GM12878 (cell line): ENCODE measurements at regions not wholly inside any gene's neighbourhood (a gene's known extent, or its start where the extent isn't known, plus 50 kb on each side); places are given as distances from the start of the nearest gene placed in this dataset.

Experiments used
- ATAC-seq: fragments of 200-7000 bp; cut with Tn5 transposase; 3 replicates; pipeline ENCODE4 v1.9.1; 2020; ENCODE audit warnings: mild to moderate bottlenecking, moderate library complexity
- BruUV-seq: library from RNA; stranded (reverse); fragments of 400-500 nt; replicated peaks from 2 replicates; lab custom pipeline; 2021; lab: Mats Ljungman, UMichigan
- CTCF ChIA-PET: fragments of 300-600 bp; sonication (Branson Sonifier 250); formaldehyde crosslinking; extraction: SDS; loops from one replicate; lab custom pipeline; 2021; ENCODE audit warnings: inconsistent platforms; lab: Yijun Ruan, JAX
- POLR2A ChIA-PET: fragments of 350-600 bp; formaldehyde crosslinking; extraction: SDS; loops from one replicate; lab custom pipeline; 2021; ENCODE audit warnings: inconsistent platforms; lab: Charles Lee
- RAD21 ChIA-PET: fragments of 300-600 bp; sonication (Branson Sonifier 250); formaldehyde crosslinking; loops from one replicate; lab custom pipeline; 2023; ENCODE audit warnings: antibody characterized with exemption; ENCODE audit not compliant: unreplicated experiment; lab: Charles Lee
- SMC1A ChIA-PET: fragments of 300-600 bp; sonication (Branson Sonifier 250); formaldehyde crosslinking; loops from one replicate; lab custom pipeline; 2023; ENCODE audit not compliant: unreplicated experiment, uncharacterized antibody; lab: Charles Lee
- DNase-seq: peaks from one replicate; pipeline ENCODE4 v3.0.0-alpha.2; 2011; ENCODE audit warnings: low read depth, low spot score
- FAIRE-seq: peaks from 3 replicates; lab custom pipeline; 2011; peaks lifted over from hg19 to GRCh38; lab: Jason Lieb, UNC
- H2AFZ ChIP-seq: 2 replicates; pipeline ENCODE4 v1.6.0; 2011; ENCODE audit warnings: low read depth, low read length, control low read depth; ENCODE audit not compliant: control insufficient read depth
- H3K27ac ChIP-seq: 2 replicates; pipeline ENCODE4 v1.5.1; 2011; ENCODE audit warnings: control low read depth; ENCODE audit not compliant: control insufficient read depth, insufficient read depth
- H3K27me3 ChIP-seq, 2 experiments: replicated peaks in 1 of 2; 2 replicates each; pipeline versions ENCODE4 v1.6.0 to v1.6.1; 2011; ENCODE audit warnings: low read length in 1 of 2; ENCODE audit not compliant: control insufficient read depth in 2 of 2, insufficient read depth in 2 of 2
- H3K36me3 ChIP-seq, 2 experiments: 2 replicates each; pipeline ENCODE4 v1.5.1; 2011; ENCODE audit warnings: low read length in 1 of 2; ENCODE audit not compliant: control insufficient read depth in 2 of 2, insufficient read depth in 2 of 2
- H3K4me1 ChIP-seq: 2 replicates; pipeline ENCODE4 v1.6.1; 2011; ENCODE audit warnings: mild to moderate bottlenecking, low read length, moderate library complexity, mixed read lengths; ENCODE audit not compliant: control insufficient read depth, insufficient read depth
- H3K4me2 ChIP-seq: 2 replicates; pipeline ENCODE4 v1.6.0; 2011; ENCODE audit warnings: control low read depth; ENCODE audit not compliant: control insufficient read depth, insufficient read depth
- H3K4me3 ChIP-seq: fragments of 200-600 bp; sonication (generic); 2 replicates; pipeline ENCODE4 v1.5.1; 2016
- H3K79me2 ChIP-seq: 2 replicates; pipeline ENCODE4 v1.6.0; 2011; ENCODE audit warnings: low read length; ENCODE audit not compliant: control insufficient read depth, insufficient read depth
- H3K9ac ChIP-seq: 2 replicates; pipeline ENCODE4 v1.8.0; 2011; ENCODE audit warnings: low read length, control low read depth, mixed read lengths; ENCODE audit not compliant: control insufficient read depth, insufficient read depth
- H3K9me3 ChIP-seq: replicated peaks from 3 replicates; pipeline ENCODE4 v1.5.1; 2011; ENCODE audit warnings: mild to moderate bottlenecking, low read length; ENCODE audit not compliant: control insufficient read depth, insufficient read depth
- H4K20me1 ChIP-seq: 2 replicates; pipeline ENCODE4 v1.6.0; 2011; ENCODE audit not compliant: control insufficient read depth, insufficient read depth
- BCL11A ChIP-seq: IDR thresholded peaks from 2 replicates; pipeline ENCODE4 v1.6.1; 2011; ENCODE audit warnings: low read depth, low read length
- NFIC ChIP-seq: IDR thresholded peaks from 2 replicates; pipeline ENCODE4 v1.6.1; 2012; ENCODE audit warnings: low read depth, mild to moderate bottlenecking, inconsistent platforms, low read length, moderate library complexity
- PML ChIP-seq: IDR thresholded peaks from 2 replicates; pipeline ENCODE4 v1.6.1; 2012; ENCODE audit warnings: low read length, inconsistent platforms
- POLR2AphosphoS5 ChIP-seq: IDR thresholded peaks from 2 replicates; pipeline ENCODE4 v1.6.1; 2011; ENCODE audit warnings: mild to moderate bottlenecking, low read length, inconsistent platforms
- POU2F2 ChIP-seq: IDR thresholded peaks from 3 replicates; pipeline ENCODE4 v1.6.1; 2011; ENCODE audit warnings: low read depth, mild to moderate bottlenecking, low read length, borderline replicate concordance
- RFX5 ChIP-seq: IDR thresholded peaks from 2 replicates; pipeline ENCODE4 v1.6.1; 2011; ENCODE audit warnings: low read depth, low read length, improper control_type of control experiment
- TAF1 ChIP-seq: IDR thresholded peaks from 2 replicates; pipeline ENCODE4 v1.6.1; 2011; ENCODE audit warnings: mild to moderate bottlenecking, low read depth, low read length, borderline replicate concordance
- ZBED1 ChIP-seq: IDR thresholded peaks from 2 replicates; pipeline ENCODE4 v1.6.1; 2016; ENCODE audit warnings: borderline replicate concordance
- ZNF592 ChIP-seq: fragments of 450-650 bp; IDR thresholded peaks from 2 replicates; pipeline ENCODE4 v1.6.1; 2017; ENCODE audit warnings: mild to moderate bottlenecking, moderate library complexity
- WGBS: methylation state at CpG from one replicate; pipeline ENCODE4 v1.1.6; 2016; ENCODE audit warnings: low lambda C conversion rate; ENCODE audit not compliant: insufficient replicate concordance, insufficient coverage; ENCODE audit errors: missing lambda C conversion rate; 5-methylcytosine and 5-hydroxymethylcytosine counted together
- in situ Hi-C: fragments of 300-500 bp; cut with MboI; formaldehyde crosslinking; loops from 9 replicates; pipeline ENCODE4 v1.14.3; 2018; ENCODE audit warnings: mixed read lengths
- intact Hi-C: fragments of 100-400 bp; cut with micrococcal nuclease; formaldehyde crosslinking; loops from one replicate; pipeline ENCODE4 v1.14.2; 2022; ENCODE audit not compliant: unreplicated experiment

DNA sequence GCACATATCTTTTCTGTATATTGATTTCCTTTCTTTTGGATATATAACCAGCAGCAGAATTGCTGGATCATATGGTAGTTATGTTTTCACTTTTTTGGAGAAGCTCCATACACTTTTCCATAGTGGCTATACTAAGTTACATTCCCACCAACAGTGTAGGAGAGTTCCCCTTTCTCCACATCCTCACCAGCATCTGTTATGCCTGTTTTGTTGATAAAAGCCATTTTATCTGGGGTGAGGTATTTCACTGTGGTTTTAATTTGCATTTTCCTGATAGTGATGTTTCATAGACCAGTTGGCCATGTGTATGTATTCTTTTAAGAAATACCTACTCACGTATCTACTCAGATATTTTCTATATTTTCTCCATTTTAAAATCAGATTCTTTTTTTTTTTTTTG is 419.3 kb upstream of the FAT3 start:
- RAD21 ChIA-PET, result no interaction called here
- H2AFZ ChIP-seq, result no peak overlapping the region
- H3K4me2 ChIP-seq, result no peak overlapping the region
- H4K20me1 ChIP-seq, result no peaks in the 10 kb centered on the region
- no peak for FAIRE-seq
- no peak overlapping the region for H3K27ac ChIP-seq
- WGBS, result 19% methylated on average over 1 of the region's 1 CpG
- intact Hi-C loops, result no loop called here
- no peak overlapping the region for H3K4me3 ChIP-seq
- SMC1A ChIA-PET, result no interaction called here
- no peaks in the 10 kb centered on the region for H3K36me3 ChIP-seq
- no TSS peak for BruUV-seq
- in situ Hi-C loops, result no loop called here
- CTCF ChIA-PET, result no interaction called here
- H3K9ac ChIP-seq, result no peak overlapping the region
- no peaks in the 10 kb centered on the region for H3K79me2 ChIP-seq
- no peaks in the 10 kb centered on the region for H3K4me1 ChIP-seq
- POLR2A ChIA-PET, result no interaction called here
- no peaks in the 10 kb centered on the region for H3K9me3 ChIP-seq
- no peak for ATAC-seq
- no peaks in the 10 kb centered on the region for H3K27me3 ChIP-seq
- no peak for DNase-seq
- no peak for TF ChIP-seq POU2F2
- TF ChIP-seq ZNF592, result no peak
- no peak for TF ChIP-seq POLR2AphosphoS5
- TF ChIP-seq ZBED1, result no peak
- TF ChIP-seq BCL11A, result no peak
- TF ChIP-seq NFIC, result no peak
- TF ChIP-seq TAF1, result no peak
- TF ChIP-seq PML, result no peak
- TF ChIP-seq RFX5, result no peak
- TF ChIP-seq, all 136 proteins: peak for 0
